NCI-H82 (cell line): ENCODE measurements at regions not wholly inside any gene's neighbourhood (a gene's known extent, or its start where the extent isn't known, plus 50 kb on each side); places are given as distances from the start of the nearest gene placed in this dataset.

Source experiments
- DNase-seq: peaks from one replicate; lab custom pipeline; 2025; lab: John Stamatoyannopoulos, UW

GRCh38 chr9:79334711-79335110 is 237.1 kb upstream of the TLE4 start:
- DNase-seq, result no peak

DNA sequence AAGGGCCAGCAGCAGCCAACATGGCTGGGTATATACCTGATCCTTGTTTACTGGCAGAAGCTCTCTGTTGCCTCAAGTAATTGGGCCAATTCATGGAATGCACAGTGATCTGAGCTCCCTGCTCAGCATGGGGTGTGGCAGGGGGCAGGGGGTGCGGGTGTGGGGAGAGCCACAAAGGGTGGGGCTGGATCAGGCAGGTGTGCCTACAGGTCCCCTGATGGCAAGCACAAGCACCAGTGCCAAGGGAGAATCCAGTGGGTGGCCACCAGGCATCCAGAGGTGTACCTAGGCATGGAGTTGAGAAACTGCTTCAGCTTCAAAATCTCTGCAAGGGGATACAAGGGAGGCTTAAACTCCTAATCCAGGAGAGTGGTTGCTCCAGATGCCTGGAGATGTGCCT is 235.8 kb upstream of the TLE4 start:
- DNase-seq, result no peak

- no peak for DNase-seq
Observed at GRCh38 chr9:79341561-79341960, 230.2 kb upstream of the TLE4 start.

DNA sequence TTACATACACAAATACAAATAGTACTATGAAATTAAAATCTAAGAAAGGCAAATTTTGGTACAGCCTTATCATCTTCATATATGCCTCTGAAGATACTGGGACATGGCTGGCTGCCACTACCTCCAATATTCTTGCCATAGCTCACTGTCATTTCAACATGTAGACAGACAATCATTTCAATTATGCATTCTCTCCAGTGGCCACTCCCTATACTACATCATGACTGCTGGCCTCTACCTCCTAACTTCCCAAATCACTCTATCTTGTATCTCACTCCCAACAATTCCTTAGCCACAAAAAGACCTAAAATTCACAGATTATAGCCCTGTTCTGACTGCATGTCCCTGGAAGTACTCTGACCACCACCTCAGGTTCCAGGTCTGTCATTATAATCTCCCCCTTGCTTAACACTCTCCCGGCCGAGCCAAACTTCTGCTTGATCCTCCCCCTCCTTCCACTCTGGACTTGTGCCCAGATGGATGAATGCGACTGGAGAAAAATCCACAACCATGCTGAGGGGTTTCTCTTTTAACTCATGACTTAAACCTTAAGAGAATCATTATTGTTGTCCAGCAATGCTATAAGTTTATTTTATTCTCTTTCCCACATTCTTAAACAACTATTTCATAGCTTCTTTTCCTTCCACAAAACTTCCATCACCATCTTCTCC is 225.3 kb upstream of the TLE4 start:
- no peak for DNase-seq

DNA sequence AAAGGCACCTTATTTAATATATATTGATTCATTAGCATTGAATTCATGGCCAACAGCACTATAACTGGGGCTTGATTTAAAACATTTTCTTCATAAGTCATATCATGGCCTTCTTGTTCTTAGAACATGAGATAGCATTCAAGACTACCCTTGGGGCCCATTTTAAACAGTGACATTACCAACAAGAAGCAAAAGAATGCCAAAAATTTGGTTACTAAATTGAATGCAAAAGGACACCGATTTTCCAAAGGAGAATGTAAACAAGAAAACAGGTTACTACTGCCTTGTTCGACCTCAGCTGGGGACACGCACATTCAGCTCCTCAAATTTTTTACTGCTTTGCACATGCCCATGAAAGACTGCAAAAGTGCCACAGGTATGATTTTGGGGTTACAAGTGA is 219.4 kb upstream of the TLE4 start:
- no peak for DNase-seq

GRCh38 chr9:79353856-79354520 is 217.8 kb upstream of the TLE4 start:
- no peak for DNase-seq

DNA sequence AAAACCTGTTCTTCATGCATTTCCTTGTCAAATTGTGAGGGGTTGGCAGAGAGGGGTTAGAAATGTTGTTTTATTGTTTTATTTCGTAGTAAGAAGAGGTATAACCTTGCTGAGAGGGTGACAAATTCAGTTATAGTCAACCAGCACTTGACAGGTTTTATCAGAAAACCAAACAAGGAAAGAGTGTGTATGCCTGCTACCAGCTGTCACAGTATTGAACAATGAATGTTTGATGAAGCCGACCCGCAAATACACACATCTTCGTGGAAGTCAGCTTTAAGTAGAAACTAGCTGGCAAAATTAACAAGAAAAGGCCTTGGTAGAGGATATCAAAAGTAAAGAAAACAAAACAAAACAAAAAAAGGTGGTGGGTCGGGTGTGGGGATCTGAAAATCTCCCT is 214.6 kb upstream of the TLE4 start:
- DNase-seq, result no peak

- DNase-seq, result no peak
Observed at GRCh38 chr9:79357616-79358015, 214.1 kb upstream of the TLE4 start.

DNA sequence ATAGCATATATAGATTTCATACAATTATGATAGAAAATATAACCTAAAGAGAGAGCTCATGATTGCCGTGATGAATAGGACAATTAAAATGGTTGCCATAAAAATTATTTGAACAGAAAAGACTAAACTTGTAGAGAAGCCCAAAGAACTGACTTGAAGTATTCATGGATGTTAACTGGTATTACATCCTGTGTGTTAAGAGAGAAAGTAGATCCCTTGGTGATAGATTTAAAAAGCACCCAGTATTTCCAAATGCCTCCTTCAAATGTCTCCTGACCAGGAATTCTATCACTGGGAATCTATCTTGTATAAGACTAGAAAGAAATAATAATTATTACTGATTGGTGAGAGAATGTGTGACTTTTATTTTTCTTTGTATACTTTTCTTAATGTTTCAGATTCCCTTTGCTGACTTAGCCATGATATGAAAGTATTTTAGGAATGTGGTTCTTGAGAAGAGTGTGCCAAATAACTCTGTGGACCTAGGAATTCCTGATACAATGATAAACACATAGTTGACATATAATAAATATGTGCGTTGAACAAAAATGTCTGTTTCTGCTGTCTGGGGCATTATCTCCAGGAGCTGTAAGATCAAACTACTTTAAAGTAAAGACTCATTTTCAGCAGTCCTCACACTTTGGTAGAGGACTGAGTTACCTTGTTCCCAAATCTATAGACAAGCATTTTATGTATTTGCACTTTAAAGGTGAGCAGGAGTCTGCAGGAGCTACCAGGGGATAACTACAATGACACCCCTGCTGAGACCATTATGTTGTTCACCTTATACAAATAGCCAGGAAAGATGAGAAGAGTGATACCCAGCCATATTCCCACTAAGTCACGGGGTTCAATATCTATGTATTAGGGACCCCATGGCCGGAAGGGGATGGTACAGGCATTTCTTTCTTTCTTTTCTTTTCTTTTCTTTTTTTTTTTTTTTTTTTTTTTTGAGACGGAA is 211.1 kb upstream of the TLE4 start:
- no peak for DNase-seq

- no peak for DNase-seq
Observed at GRCh38 chr9:79362100-79363081, 209.4 kb upstream of the TLE4 start.

GRCh38 chr9:79369676-79370075 is 202.1 kb upstream of the TLE4 start:
- no peak for DNase-seq

DNA sequence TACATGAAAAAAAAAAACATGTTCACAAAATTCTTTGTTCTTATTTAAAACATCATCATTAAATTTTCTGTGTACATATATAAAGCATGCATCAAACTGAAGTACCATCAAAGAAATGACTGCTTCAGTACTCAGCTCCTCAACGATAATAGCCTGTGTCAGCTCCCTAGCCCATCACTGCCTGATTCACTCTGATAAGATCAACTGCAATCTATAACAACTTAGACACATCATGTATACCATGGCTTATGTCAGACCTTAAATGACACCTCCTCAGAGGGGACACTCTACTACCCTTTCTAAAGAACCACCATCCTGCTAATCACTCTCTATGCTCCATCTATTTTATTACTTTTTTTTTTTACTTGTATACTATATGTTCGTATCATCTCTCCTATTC is 200.5 kb upstream of the TLE4 start:
- DNase-seq, result no peak

GRCh38 chr9:79371948-79372555 is 199.7 kb upstream of the TLE4 start:
- no peak for DNase-seq

DNA sequence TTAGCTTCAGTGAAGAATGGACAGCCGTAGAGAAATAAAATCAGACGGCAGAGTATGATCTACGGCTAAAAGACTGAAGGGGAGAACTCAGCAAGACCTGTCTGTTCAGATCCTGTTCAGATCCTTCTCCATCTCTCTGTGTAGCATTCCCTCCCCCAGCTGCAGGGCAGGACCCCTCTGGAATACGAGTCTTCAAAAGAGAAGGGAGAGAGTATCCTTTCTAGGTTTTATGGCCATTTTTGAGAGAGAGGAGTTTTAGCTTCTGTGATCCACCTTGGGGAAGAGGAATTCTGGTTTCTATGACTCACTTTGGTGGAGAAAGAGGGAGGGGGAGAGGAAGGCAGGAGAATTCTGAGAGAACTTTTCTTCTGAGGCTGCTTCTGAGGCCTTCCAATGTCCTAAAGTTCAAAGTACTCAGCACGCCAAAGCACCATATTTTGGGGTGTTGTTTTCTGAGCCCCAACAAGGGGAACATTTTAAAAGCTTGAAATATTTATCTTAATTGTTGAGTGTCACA is 194.4 kb upstream of the TLE4 start:
- no peak for DNase-seq

GRCh38 chr9:79378107-79378506 is 193.7 kb upstream of the TLE4 start:
- no peak for DNase-seq

- no peak for DNase-seq
Observed at GRCh38 chr9:79382044-79382443, 189.7 kb upstream of the TLE4 start.

- DNase-seq, result no peak
Observed at GRCh38 chr9:79382458-79382857, 189.3 kb upstream of the TLE4 start.

DNA sequence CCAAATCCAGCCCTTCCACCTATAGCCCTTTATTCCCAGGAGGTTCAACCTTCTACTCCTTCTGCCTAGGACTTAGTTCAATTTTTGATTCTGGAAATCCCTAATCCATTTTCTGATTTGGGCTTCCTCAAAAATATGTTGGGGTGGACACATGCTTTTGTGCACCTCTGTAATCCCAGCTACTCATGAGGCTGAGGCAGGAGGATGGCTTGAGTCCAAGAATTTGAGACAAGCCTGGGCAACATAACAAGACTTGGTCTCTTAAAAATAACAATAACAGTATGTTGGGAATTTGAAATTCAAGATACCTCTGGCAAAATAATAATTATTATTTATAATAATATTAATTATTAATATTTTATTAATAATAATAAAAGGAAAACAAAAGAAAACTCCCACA is 188.7 kb upstream of the TLE4 start:
- DNase-seq, result no peak

GRCh38 chr9:79384091-79384490 is 187.7 kb upstream of the TLE4 start:
- DNase-seq, result no peak

DNA sequence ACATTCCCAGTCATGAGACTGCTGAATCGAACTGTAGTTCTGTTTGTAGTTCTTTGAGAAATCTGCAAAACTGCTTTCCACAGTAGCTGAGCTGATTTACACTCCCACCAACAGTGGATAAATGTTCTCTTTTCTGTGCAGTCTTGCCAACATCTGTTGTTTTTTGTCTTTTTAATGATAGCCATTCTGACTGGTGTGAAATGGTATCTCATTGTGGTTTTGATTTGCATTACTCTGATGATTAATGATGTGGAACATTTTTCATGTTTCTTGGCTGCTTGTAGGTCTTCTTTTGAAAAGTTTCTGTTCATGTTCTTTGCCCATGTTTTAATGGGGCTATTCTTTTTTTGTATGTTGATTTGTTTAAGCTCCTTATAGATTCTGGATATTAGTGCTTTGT is 187.3 kb upstream of the TLE4 start:
- DNase-seq, result no peak
